HG03439 (cell line): ENCODE measurements at regions not wholly inside any gene's neighbourhood (a gene's known extent, or its start where the extent isn't known, plus 50 kb on each side); places are given as distances from the start of the nearest gene placed in this dataset.
"Not testable (repeated sequence)": the region's sequence is repeated elsewhere in the genome, so short reads cannot be mapped to it uniquely, and the experiment has no call there.

ENCODE experiments used
- ATAC-seq: cut with Tn5 transposase; IDR thresholded peaks from one replicate; pipeline ENCODE4 v1.9.1; 2021; ENCODE audit warnings: mild to moderate bottlenecking, moderate library complexity; ENCODE audit not compliant: unreplicated experiment

DNA sequence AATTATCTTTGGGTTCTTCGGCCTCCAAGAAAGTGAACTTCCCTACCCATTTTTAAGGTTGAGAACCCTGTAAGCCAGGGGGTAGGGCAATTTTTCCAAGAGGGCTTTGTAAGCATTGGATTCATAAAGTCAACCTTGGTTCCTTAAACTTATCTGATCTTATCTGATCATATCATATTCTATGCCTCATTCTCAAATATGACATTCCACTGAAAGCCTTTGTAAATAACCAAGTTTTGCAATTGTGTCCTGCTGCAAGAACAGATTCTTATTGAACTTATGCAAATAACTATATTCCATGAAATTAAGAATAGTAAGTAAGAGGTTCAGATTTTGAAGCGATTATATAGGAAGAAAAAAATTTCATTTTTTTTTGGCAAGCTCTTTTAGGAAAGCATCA lies 649.5 kb downstream of the LRRC70 start:
- ATAC-seq = no peak

DNA sequence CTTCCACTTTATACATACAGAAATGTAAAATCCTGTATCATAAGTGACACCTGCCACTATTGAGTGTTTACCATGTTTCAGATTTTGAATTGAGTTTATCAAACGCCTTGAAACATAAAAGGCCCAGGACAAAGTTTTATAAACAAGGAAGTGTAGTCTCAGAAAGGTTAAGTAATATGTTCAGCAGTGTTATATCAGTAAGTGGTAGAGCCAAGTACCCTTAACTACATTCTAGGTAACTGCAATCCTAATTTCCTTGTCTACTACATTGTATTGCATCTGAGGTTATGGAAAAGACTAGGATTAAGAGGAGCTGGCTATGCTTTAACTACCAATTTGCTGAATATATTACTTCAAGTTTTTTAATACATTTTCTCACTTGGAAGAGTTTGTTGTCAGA lies 641.6 kb downstream of the LRRC70 start:
- ATAC-seq = no peak

DNA sequence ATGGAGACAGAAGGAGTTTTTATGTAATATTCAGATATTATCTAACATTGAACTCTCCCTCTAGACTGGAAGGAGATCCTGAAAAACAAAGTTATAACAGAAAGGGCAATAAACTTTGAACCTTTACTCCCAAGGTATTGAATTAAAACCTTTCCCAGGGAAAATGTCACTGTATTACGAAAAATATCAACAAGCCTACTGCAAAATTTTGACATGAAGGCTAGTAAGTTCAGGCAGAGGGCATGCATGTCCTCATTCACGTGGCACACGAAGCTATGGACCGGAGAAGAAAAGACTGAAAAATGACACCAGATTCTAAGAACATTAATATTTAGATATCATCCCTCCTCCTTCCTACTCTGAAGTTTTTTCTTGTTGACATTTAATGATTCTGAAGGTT lies 638.8 kb downstream of the LRRC70 start:
- no peak for ATAC-seq

DNA sequence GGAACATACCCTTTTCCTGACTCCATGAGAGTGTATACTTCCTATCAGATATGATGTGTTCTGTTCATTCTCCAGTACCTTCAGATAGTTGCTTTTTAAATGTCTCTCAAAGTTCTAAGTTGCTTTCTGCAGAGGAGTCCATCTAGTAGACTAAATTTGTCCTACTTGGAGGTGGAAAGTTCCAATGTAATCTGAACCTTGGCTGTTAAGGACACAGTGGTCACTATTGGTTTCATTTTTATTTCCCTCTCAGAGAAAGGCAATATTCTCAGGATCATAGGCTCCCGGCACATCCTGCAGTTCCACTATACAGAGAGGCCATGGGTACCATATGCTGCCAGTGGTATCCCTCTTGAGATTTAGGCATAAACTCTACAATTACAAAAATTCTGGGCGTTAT lies 634.6 kb downstream of the LRRC70 start:
- ATAC-seq = no peak

DNA sequence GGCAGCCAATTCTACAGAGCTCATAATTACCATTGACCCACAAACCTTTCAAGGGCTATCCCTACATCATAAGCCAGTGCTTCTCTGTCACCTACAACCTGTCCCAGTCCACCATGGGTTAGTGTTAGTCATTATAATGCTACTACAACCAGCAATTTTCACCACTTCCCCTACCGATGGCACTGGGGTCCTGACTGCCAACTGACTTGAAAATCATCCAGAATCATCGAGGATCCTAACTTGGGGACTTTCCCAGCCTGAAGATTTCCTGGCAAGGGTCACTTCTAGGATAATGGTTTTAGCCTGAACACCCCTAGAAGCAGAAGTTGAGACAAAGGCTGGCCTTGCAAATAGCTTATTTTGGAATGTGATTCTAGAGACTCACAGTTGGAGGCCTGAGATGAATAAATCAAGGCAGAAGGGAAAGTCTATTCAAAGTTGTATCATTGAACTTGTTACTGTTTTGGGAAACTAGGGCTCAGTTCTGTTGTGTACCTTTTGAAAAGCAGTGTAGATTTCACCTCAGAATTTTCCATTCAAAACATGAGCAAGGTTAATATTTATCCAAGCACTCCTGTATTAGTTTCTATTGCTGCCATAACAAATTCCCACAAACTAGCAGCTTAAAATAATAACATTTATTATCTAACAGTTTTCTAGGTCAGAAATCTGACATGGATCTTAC lies 633.0 kb downstream of the LRRC70 start:
- no peak for ATAC-seq

DNA sequence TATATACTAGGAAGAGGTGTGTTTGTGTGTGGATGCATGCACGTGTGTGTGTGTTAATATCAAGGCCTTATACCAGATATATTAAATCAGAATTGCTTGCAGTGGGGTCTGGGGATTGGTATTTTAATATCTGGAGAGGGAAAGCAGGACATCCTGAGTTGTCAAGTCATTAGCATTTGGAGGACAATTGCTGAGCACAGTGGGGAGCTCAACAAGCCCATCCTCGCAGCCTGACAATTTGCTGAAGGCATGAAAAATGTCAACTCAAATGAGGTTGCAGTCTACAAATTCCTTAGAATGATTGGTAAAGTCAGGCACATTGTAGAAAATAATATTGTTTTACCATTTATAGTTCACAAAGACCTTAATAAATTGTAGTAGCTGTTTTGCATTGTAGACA lies 627.4 kb downstream of the LRRC70 start:
- ATAC-seq = no peak

DNA sequence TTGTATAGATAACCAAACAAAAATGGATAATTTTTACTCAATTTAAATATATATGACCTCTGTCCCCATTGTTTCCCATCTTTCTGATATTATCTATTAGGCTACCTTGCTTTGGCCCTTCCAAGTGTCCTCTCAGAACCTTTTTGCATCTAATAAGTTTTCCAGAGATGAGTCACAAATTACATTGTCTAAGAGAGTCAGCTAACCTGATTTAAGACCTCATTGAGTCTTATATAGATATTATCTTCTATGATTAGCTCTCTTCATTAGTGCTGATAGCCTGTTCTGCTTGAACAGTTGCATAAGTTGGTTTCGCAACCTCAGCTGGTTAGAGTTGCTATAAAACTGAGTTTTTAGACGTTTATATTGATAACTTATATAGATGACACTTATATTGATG lies 623.1 kb downstream of the LRRC70 start:
- ATAC-seq = no peak

DNA sequence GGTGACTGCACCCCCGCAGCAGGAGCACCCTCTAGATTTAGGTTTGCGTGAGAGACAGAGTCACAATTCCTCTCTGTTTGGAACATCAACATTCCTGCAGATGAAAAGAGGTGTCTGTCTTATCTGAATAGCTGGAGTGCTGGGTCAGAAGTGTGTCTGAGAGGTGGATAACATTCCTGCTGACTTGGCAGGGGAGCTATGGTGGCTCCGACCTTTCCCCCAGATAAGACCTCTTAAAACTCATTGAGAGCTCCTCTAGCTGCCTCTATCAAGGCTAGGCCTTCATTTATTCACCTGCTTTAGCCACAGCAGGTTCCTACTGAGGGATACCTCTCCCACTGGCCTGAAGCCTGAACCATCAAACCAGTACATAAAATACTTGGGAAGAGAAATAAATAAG lies 615.5 kb downstream of the LRRC70 start:
- ATAC-seq = no peak

DNA sequence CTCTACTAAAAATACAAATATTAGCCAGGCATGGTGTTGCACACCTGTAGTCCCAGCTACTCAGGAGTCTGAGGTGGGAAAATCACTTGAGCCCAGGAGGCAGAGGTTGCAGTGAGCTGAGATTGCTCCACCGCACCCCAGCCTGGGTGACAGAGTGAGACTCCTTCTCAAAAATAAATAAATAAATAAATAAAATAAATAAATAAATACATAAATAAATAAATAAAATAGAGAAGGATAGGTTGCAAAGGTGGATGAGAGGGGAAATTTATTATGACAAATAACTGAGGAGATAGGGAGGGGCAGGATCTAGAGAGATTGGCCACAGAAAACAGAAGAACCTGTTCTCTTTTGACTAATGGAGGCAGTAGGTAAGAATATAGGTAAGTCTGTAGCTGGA lies 601.6 kb downstream of the LRRC70 start:
- ATAC-seq = not testable (repeated sequence)

DNA sequence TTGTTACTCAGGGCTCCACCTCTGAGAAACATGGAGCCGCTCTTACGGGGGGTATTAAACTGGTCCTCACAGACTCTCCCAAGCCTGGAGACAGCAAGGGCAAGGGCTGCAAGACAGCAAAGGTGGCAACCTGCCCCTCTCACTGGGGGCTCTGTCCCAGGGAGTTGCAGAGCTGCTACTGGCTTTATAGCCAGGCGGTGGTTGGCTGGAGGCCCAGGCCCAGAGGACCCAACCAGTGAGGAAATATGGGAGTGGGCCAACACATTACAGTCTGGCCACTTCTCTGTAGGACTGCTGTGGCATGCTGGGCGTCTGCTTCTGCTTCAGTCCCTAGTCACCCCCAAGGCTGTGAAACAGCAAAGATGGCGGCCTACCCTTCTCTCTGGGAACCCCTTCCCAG lies 597.2 kb downstream of the LRRC70 start:
- no peak for ATAC-seq

DNA sequence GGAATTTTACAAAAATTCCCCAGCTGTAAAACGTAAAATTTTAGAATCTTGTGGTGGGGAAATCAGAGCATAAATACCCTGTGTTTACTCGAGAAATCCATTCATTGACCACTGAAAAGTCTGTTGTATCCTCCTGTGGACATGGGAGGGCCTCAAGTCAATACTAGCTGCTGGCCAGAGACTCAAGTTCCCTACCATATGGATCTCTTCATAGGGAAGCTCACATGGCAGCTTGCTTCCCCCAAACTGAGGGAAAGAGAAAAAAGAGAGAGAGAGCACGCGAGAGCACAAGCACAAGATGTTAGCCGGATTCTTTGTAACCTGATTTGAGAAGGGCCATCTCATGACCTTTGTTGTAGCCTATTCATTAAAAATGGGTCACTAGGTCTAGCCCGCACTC lies 591.9 kb downstream of the LRRC70 start:
- ATAC-seq = no peak

DNA sequence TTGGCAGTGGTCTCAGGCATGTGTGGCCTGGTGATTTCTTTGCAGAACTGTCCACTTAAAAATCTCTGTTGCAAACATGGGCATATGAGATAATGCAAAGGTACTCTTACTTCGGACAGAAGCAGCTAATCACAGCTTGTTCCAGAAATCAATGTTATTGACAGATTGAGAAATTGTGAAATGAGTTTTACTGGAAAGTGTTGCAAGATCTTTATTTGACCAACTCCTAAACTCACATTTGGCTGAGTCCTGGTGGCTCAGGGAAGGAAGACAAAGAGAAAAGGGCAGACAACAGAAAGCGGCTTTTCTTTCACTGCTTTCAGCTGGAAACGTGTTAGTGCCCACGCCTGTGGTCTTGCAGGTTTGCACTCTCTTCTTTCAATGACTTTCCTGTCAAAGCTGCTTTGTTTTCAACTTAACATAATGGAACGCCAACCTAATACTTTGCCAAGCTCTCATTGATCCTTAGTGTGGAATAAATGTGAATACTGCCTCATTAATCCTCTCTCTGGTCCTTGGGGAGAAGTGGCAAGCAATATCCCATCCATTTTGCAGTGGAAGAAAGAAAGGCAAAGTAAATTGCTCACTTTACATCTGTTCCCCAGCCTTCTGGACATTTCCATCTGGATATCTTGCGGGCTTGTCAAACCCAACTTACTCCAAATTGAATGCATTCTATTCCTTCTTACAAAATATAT lies 586.4 kb downstream of the LRRC70 start:
- no peak for ATAC-seq

DNA sequence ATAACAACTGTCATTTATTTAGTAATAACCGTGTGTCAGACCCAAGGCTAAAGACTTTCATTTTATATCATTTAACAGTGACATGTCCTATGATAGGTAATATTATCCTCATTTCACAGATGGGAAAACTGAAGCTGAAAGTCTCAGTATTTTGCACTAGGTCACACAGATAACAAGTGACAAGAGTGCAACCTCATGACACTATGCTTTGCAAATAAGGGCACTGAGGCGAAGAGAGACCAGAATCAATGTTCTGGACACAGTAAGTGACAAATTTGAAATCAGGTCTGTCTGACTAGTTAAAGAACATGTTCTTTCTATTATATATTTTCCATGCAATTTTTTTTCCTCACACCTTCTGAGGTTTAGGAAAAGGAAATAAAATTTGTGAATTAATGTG lies 585.7 kb downstream of the LRRC70 start:
- ATAC-seq = no peak

DNA sequence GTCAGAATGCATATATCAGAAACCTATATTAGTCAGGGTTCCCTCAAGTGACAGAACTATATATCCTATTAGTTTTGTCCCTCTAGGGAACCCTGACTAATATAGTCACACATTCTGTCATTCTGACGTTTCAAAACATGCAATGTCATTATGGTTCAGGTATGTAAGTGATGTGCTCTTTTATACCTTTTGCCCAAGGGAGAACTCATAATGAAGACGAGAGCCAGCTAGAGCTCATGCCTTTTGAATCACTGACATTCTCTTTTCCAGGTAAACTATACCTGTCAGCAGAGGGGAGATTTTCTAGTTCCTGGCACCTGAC lies 576.7 kb downstream of the LRRC70 start:
- no peak for ATAC-seq

DNA sequence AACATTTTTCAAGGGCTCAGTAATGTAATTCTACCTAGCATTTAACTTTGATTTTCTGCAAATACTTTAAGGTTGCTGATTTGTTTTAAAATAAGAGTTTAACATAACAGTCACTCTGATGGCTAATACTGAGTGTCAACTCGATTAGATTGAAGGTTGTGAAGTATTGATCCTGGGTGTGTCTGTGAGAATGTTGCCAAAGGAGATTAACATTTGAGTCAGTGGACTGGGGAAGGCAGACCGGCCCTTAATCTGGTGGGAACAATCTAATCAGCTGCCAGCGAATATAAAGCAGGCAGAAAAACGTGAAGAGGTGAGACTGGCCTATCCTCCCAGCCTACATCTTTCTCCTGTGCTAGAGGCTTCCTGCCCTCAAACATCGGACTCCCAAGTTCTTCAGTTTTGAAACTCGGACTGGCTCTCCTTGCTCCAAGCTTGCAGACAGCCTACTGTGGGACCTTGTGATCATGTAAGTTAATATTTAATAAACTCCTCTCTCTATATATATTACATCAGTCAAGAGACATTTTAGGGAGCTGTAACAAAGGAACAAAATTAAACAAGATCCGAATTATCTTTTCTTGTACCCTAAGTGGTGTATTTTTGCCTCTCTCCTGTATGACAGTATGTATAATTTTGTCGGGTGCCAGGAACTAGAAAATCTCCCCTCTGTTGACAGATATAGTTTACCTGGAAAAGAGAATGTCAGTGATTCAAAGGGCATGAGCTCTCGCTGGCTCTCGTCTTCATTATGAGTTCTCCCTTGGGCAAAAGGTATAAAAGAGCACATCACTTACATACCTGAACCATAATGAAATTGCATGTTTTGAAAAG lies 576.1 kb downstream of the LRRC70 start:
- ATAC-seq = no peak

DNA sequence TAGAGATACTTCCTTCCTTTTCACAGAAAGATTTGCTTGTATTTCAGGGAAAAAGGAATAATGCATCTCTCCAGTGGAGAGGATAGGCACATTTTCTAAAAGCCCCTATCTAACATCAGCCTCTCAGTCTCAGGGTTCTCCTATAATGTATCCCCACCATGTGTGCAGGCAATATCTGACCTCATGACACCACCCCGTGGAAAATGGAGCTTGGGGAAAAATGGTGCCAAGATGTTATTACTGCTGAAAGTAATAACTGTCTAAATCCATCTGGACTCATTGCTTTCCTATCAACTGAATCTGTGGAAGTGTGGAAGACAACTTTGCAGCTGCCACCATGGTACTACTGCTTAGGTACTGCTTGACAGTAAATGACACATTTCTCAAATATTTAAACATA lies 574.3 kb downstream of the LRRC70 start:
- no peak for ATAC-seq

DNA sequence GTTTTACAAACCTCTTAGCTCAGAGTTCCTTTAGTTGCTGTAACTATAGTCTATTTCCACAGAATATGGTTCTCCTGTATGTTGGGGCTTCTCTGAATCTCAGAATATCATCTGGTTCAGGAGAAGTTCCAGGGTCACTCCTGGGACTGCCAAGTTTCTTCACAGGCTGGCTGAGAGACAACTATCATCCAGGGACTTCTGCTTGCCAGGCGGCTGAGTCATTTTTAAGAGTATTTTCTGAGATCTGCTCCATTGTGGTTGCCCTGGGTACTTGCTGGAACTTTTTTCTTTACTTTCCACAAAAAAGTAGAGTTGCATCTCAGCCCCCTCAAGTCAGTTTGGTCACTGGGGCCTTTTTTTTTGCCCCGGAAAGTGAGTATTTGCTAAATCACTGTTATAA lies 566.5 kb downstream of the LRRC70 start:
- no peak for ATAC-seq

DNA sequence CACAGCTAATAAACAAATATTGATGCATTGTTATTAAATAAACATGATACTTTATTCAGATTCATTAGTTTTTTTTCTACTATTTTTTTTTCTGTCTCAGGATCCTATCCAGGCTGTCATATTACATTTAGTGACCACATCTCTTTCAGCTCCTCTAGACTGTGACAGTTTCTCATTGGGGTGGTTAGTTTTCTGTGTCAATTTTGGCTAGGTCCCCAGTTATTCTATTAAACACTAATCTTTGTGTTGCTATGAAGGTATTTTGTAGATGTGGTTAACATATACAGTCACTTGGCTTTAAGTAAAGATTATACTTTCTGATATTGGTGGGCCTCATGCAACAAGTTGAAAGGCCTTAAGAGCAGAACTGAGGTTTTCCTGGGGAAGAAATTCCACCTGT lies 563.0 kb downstream of the LRRC70 start:
- no peak for ATAC-seq

DNA sequence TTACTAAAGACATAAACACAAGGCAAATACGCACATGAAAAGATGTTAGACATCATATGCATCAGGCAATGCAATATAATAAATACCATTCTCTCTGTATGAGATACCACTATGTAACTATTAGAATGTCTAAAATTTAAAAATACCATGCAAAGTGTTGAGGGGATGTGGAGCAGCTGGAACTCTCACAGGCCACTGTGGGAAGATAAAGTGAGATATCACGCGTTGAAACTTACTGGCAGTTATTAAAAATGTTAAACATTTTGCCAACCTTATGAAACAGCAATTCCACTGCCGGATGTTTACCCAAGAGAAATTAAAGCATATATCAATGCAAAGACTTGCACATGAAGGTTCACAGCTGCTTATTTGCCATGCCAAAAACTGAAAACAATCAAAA lies 556.7 kb downstream of the LRRC70 start:
- no peak for ATAC-seq

DNA sequence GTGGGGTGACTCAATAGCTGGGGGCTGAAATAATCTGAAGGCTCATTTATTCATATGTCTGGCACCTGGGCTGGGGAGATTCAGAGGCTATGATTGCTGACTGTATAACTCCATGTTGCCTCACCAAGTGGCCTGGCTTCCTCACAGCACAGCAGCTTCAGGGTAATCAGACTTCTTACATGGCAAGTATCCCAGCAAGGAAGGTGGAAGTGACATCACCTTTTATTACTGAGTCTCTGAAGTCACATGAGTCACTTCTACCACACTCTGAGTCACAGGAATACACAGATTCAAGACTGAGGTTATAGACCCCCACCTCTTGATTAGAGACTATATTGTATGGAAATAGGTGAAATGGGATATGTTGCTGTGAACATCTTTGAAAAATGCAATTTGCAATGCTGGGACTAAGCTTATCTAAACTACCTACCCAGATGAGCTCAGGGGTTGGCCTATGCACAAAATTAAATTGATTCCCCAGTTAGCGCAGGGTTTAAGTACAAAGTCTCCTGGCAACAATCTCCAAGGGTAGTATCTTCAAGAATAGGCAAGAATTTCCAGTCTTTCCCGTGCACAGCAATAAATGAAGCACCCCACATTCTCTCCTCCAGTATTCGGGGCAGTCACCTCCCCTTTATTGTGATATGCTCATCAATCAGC lies 553.1 kb downstream of the LRRC70 start:
- no peak for ATAC-seq

DNA sequence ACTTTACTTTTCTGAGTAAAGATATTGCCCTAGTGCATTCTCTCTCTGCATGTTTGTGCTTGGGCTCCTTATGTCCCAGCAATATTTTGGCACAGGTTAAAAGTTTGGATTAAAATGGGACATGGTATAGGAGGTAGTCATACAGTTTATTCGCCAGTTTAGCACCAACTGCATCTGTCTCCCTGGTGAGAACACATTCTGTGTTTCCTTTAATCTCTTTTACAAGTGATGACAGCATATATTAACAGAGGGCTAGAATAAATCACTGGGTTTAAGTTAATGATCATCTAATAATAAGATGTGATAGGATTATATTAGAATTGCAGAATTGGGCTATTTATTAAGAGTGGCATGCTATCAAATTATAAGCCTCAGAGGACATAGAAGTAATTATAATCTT lies 550.1 kb downstream of the LRRC70 start:
- ATAC-seq = no peak

DNA sequence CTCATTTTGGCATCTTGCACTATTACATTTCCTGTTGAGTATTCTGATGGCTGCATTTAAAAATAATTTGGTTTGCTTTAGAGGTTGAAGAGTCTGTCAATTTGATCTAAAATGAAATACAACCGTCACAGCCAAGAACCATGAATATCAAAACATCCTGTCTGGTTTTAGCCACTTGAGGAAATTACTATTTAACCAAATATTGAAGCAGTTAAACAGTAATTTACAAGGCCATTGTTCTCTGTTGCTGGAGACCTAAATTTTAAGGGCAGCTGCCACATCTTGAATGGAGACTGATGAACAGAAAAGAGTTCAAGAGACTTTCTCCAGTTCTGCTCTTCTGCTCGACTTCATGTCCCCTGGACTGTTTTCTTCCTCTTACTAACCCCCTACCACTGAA lies 549.4 kb downstream of the LRRC70 start:
- ATAC-seq = no peak
